ENCODE measurements at regions not wholly inside any gene's neighbourhood (a gene's known extent, or its start where the extent isn't known, plus 50 kb on each side); places are given as distances from the start of the nearest gene placed in this dataset.

DNA sequence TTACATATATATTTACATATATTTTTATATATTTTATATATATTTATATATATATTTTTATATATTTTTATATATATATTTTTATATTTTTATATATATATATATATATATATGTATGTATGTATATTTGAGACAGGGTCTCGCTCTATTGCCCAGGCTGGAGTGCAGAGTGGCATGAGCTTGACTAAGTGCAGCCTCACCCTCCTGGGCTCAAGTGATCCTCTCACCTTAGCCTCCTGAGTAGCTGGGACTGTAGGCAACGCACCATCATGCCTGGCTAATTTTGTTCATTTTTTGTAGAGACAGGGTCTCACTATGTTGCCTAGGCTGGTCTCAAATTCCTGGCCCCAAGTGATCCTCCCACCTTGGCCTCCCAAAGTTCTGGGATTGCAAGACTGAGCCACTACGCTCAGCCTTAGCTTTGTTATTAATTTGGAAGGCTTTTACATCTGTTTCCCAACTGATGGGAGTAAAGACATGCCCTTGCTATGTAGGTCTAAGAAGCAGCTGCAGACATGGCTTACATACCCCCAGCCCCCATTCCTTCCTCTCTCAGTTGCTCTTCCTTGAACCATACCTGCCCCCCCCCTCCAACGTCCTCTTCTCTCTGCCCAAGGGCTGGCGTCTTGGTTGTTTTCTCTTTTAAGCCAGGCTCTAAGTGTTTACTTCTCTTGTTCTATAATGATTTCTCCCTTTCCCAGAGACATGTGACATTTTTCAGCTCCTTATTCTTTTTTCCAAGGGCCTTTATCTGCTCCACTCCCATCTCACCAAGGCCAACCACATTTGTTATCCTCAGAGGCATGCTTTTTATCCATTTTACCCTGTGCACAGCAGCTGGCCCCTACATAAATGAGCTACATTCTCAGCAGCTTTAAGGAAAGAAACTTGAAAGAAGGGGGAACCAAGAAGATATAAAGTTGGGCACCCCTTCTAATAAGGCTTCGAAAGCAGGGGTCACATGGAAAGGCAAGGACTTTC, 64.2 kb upstream of the ATF7IP2 start:
- TF ChIP-seq, protein P1, sequence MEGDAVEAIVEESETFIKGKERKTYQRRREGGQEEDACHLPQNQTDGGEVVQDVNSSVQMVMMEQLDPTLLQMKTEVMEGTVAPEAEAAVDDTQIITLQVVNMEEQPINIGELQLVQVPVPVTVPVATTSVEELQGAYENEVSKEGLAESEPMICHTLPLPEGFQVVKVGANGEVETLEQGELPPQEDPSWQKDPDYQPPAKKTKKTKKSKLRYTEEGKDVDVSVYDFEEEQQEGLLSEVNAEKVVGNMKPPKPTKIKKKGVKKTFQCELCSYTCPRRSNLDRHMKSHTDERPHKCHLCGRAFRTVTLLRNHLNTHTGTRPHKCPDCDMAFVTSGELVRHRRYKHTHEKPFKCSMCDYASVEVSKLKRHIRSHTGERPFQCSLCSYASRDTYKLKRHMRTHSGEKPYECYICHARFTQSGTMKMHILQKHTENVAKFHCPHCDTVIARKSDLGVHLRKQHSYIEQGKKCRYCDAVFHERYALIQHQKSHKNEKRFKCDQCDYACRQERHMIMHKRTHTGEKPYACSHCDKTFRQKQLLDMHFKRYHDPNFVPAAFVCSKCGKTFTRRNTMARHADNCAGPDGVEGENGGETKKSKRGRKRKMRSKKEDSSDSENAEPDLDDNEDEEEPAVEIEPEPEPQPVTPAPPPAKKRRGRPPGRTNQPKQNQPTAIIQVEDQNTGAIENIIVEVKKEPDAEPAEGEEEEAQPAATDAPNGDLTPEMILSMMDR (conservative IDR thresholded peaks at IDR 0.05; ENCODE audit: low read length), result no peak
- TF ChIP-seq EZH2phosphoT487 (IDR thresholded peaks at IDR 0.05; ENCODE audit: borderline replicate concordance, low read depth, low read length), result no peak

Data from OCI-LY7 (cell line).